Activated CD8-positive, alpha-beta T cell treated with anti-CD3 and anti-CD28 coated beads for 36 hours (primary cell): ENCODE measurements at regions not wholly inside any gene's neighbourhood (a gene's known extent, or its start where the extent isn't known, plus 50 kb on each side); places are given as distances from the start of the nearest gene placed in this dataset.

Experiments
- ATAC-seq: fragments of 200-7000 bp; cut with Tn5 transposase; one replicate; pipeline ENCODE4 v1.10.0; 2021; ENCODE audit warnings: mild to moderate bottlenecking, moderate library complexity
- CTCF ChIA-PET: fragments of 350-600 bp; sonication (Branson Sonifier 250); formaldehyde crosslinking; loops from one replicate; lab custom pipeline; 2021; ENCODE audit warnings: antibody characterized with exemption; lab: Charles Lee
- POLR2A ChIA-PET: fragments of 350-600 bp; sonication (Branson Sonifier 250); formaldehyde crosslinking; loops from one replicate; lab custom pipeline; 2021; ENCODE audit warnings: antibody characterized with exemption; lab: Charles Lee
- DNase-seq: peaks from one replicate; pipeline ENCODE4 v3.0.0-alpha.2; 2020
- H3K27ac Mint-ChIP-seq: one replicate; pipeline ENCODE4 v1.8.0; 2021; ENCODE audit warnings: mild to moderate bottlenecking, mixed read lengths
- H3K27me3 Mint-ChIP-seq: one replicate; pipeline ENCODE4 v1.8.0; 2021; ENCODE audit warnings: mixed read lengths
- H3K36me3 Mint-ChIP-seq: one replicate; pipeline ENCODE4 v1.8.0; 2021; ENCODE audit warnings: low read depth, mixed read lengths
- H3K4me1 Mint-ChIP-seq: one replicate; pipeline ENCODE4 v1.8.0; 2021; ENCODE audit warnings: low read depth, mixed read lengths
- H3K4me3 Mint-ChIP-seq: one replicate; pipeline ENCODE4 v1.8.0; 2021; ENCODE audit warnings: mild to moderate bottlenecking, moderate library complexity, mixed read lengths
- H3K9me3 Mint-ChIP-seq: one replicate; pipeline ENCODE4 v1.8.0; 2021; ENCODE audit warnings: mixed read lengths
- intact Hi-C: fragments of 100-400 bp; cut with micrococcal nuclease; formaldehyde crosslinking; loops from one replicate; pipeline ENCODE4 v1.10.0; 2022
- TF ChIP-seq, protein P1 (sequence below): fragments of 200-600 bp; IDR thresholded peaks from one replicate; pipeline ENCODE4 v1.8.0; 2022; ENCODE audit warnings: antibody characterized with exemption, mild to moderate bottlenecking

DNA sequence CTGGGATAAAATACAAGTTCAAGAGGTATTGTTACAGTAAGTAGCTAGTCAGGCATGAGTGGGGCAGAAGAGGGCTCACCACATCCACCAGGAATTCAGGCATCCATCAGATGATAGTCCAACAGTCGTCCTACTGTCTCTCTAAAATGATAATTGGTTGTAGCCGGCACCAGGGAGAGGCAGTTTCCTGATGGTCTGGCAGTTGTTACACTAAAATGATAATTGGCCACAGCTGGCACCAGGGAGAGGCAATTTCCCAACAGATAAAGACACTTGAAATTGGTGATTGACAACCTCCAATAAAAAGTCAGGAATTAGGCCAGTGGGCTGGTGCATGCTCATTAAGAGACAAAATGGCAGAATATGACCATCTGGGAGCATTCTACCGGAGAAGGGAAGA is 545.8 kb downstream of the AMY1C start:
- Mint-ChIP-seq H3K4me1 (no peaks in the 10 kb centered on the region), H3K27me3 (no peaks in the 10 kb centered on the region), H3K36me3 (no peaks in the 10 kb centered on the region), H3K4me3 (no peak overlapping the region), H3K27ac (no peak overlapping the region), H3K9me3 (peaks cover 8% of the 10 kb centered on the region)
- TF ChIP-seq, protein P1, sequence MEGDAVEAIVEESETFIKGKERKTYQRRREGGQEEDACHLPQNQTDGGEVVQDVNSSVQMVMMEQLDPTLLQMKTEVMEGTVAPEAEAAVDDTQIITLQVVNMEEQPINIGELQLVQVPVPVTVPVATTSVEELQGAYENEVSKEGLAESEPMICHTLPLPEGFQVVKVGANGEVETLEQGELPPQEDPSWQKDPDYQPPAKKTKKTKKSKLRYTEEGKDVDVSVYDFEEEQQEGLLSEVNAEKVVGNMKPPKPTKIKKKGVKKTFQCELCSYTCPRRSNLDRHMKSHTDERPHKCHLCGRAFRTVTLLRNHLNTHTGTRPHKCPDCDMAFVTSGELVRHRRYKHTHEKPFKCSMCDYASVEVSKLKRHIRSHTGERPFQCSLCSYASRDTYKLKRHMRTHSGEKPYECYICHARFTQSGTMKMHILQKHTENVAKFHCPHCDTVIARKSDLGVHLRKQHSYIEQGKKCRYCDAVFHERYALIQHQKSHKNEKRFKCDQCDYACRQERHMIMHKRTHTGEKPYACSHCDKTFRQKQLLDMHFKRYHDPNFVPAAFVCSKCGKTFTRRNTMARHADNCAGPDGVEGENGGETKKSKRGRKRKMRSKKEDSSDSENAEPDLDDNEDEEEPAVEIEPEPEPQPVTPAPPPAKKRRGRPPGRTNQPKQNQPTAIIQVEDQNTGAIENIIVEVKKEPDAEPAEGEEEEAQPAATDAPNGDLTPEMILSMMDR: no peak
- intact Hi-C loops: no loop called here
- POLR2A ChIA-PET: no interaction called here
- CTCF ChIA-PET: no interaction called here
- no peak for ATAC-seq
- no peak for DNase-seq

DNA sequence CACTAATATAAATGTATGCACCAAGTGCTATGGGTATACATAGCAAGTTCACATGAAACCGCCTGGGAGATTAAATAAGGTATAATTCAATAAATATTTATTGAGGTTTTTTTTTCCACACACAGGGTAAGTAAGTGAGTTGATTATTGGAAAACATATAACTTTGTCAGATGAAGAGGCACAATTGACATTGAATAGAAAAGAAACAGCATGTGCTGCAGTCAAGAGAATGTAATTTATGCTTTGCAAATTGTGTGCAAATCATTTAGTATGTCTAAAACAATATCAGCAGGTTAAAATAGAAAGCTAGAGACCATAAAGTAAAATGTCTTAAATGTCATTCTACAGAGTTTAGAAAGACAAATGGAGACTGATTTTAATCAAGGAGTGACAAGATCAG is 560.0 kb downstream of the AMY1C start:
- H3K27me3 Mint-ChIP-seq: no peaks in the 10 kb centered on the region
- H3K27ac Mint-ChIP-seq: no peak overlapping the region
- H3K4me3 Mint-ChIP-seq: no peak overlapping the region
- ChIA-PET CTCF (no interaction called here), POLR2A (no interaction called here)
- H3K9me3 Mint-ChIP-seq: peaks cover 13% of the 10 kb centered on the region
- DNase-seq: no peak
- H3K4me1 Mint-ChIP-seq: no peaks in the 10 kb centered on the region
- intact Hi-C loops: no loop called here
- ATAC-seq: no peak
- TF ChIP-seq, protein P1: no peak
- no peaks in the 10 kb centered on the region for H3K36me3 Mint-ChIP-seq

DNA sequence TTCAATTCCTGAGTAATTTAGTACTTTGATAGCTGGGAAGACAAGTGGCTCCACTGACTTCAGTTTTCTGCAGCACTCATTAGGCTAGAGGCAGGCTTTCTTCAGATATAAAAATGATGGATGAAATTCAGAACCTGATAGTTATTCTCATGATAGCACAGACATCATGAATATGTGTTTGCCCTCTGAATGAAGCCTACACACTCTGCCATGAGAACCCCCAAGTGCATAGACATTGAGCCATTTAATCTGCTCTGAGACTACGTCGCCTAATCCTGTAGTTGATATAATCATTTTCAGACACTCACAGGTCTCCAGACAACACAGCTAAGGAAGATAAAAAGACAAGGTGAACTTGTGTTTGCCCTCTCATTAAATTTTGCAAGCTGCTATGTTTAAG is 566.1 kb downstream of the AMY1C start:
- no peak for ATAC-seq
- no peaks in the 10 kb centered on the region for H3K27me3 Mint-ChIP-seq
- intact Hi-C loops: no loop called here

DNA sequence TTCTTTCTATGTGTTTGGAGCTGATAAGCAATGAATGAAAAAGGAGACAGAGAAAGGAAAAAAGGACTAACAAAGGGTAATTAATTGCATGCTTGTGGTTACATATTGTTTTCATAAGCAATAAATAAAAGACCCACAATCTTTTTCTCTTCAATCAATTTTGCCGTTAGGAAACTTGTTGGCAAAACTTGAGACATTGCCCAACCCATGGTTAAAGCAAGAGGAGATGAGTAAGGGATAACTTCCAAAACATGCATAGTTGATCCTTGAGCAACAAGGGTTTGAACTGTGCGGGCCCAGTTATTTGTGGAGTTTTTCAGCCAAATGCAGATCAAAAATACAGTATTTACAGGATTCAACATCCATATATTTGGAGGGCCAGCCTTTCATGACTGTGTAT is 572.4 kb downstream of the AMY1C start:
- no peaks in the 10 kb centered on the region for H3K27me3 Mint-ChIP-seq
- H3K9me3 Mint-ChIP-seq: peaks cover 15% of the 10 kb centered on the region
- DNase-seq: no peak
- TF ChIP-seq, protein P1: no peak
- POLR2A ChIA-PET: no interaction called here
- no peak overlapping the region for H3K27ac Mint-ChIP-seq
- no peak for ATAC-seq
- no peak overlapping the region for H3K4me3 Mint-ChIP-seq
- no peaks in the 10 kb centered on the region for H3K36me3 Mint-ChIP-seq
- H3K4me1 Mint-ChIP-seq: no peaks in the 10 kb centered on the region
- intact Hi-C loops: no loop called here
- CTCF ChIA-PET: no interaction called here

More for the DNA sequence above, 566.1 kb downstream of the AMY1C start:
- Mint-ChIP-seq H3K4me1 (no peaks in the 10 kb centered on the region), H3K4me3 (no peak overlapping the region), H3K36me3 (no peaks in the 10 kb centered on the region), H3K9me3 (peaks cover 12% of the 10 kb centered on the region), H3K27ac (no peak overlapping the region)
- ChIA-PET CTCF (no interaction called here), POLR2A (no interaction called here)
- TF ChIP-seq, protein P1: no peak
- no peak for DNase-seq

DNA sequence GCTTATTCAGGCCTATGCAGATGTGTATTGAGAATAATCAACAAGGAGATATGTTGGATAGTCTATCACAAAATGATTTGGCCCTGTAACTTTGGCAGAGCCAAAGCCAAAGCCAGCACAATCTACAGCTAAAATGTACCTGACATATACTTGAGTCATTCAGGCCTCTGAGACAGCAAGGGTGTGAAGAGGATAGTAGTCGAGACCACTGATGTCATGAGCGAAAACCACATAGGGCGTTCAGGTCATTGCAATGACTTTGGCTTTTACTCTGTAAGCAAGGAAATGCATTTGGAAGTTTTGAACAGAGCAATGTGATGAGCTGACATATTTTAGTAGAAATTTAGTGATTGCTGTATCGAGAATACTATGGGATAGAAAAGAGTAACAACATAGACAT is 579.6 kb downstream of the AMY1C start:
- Mint-ChIP-seq H3K27me3 (no peaks in the 10 kb centered on the region), H3K36me3 (no peaks in the 10 kb centered on the region), H3K27ac (no peak overlapping the region), H3K9me3 (peaks cover 24% of the 10 kb centered on the region), H3K4me3 (no peak overlapping the region), H3K4me1 (no peaks in the 10 kb centered on the region)
- DNase-seq (no peak), ATAC-seq (no peak)
- CTCF ChIA-PET: no interaction called here
- intact Hi-C loops: no loop called here
- POLR2A ChIA-PET: no interaction called here
- TF ChIP-seq, protein P1: no peak
